ENCODE measurements at regions not wholly inside any gene's neighbourhood (a gene's known extent, or its start where the extent isn't known, plus 50 kb on each side); places are given as distances from the start of the nearest gene placed in this dataset.
A peak's percentile ranks its signal among the peaks of the same experiment; 100 is the strongest.

DNA sequence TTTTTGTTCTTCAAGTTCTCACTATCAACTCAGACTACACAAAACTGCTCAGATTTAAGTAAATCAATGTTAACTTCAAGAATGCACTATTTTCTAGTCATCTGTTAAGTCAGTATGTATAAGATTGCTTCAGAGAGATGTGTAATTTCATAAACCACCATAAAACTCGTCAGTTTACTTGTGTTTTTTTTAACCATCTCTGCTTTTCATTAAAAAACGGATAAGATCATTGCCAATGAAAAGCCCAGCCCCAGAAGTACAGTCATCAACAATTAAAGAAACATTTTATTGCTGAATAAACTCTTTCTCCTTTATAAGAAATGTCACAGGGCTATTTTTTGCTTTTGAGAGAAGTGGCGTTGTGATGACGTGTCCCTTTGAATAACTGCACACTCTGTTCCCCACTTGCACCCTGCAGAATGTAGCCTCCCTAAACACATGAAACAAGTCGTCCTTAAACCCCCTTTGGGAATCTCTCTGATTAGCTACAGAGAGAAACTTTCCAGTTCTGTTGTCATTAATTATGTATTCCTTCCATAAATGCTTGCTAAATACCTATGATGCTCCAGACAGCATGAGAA lies 202.7 kb upstream of the FOXD3 start:
- Mint-ChIP-seq H3K27me3 (peaks cover 3% of the 10 kb centered on the region), H3K9me3 (ENCODE audit: insufficient read depth) (no peaks in the 10 kb centered on the region), H3K27ac (no peak overlapping the region), H3K4me3 (no peak overlapping the region), H3K4me1 (no peaks in the 10 kb centered on the region)
- intact Hi-C loops (cut with micrococcal nuclease): no loop called here
- POLR2A ChIA-PET: no interaction called here
- TF ChIP-seq EZH2 (IDR thresholded peaks at IDR 0.05; ENCODE audit: borderline replicate concordance, insufficient read depth, low read depth, low read length, poor library complexity, severe bottlenecking): no peak
- TF ChIP-seq, protein P1, sequence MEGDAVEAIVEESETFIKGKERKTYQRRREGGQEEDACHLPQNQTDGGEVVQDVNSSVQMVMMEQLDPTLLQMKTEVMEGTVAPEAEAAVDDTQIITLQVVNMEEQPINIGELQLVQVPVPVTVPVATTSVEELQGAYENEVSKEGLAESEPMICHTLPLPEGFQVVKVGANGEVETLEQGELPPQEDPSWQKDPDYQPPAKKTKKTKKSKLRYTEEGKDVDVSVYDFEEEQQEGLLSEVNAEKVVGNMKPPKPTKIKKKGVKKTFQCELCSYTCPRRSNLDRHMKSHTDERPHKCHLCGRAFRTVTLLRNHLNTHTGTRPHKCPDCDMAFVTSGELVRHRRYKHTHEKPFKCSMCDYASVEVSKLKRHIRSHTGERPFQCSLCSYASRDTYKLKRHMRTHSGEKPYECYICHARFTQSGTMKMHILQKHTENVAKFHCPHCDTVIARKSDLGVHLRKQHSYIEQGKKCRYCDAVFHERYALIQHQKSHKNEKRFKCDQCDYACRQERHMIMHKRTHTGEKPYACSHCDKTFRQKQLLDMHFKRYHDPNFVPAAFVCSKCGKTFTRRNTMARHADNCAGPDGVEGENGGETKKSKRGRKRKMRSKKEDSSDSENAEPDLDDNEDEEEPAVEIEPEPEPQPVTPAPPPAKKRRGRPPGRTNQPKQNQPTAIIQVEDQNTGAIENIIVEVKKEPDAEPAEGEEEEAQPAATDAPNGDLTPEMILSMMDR (IDR thresholded peaks at IDR 0.05): no peak
- Histone ChIP-seq H3K4me1 (ENCODE audit: control insufficient read depth in 2 of 2, insufficient read depth in 2 of 2, low read length in 2 of 2) (no peaks in the 10 kb centered on the region), H3K4me2 (replicated peaks; ENCODE audit: low read depth, low read length, poor library complexity, severe bottlenecking) (no peak overlapping the region), H3K79me2 (ENCODE audit: control insufficient read depth, insufficient read depth, low read length) (no peaks in the 10 kb centered on the region), H3K4me3 (ENCODE audit: control extremely low read depth in 1 of 5, extremely low read depth in 1 of 5, insufficient read depth in 1 of 5, low read depth in 2 of 5, low read length in 4 of 5) (no peak overlapping the region), H3K9me3 (ENCODE audit: control extremely low read depth in 1 of 3, control insufficient read depth in 2 of 3, insufficient read depth in 1 of 3, low read length in 2 of 3) (no peaks in the 10 kb centered on the region), H3K27ac (ENCODE audit: low read length in 2 of 2) (no peak overlapping the region), H4K20me1 (ENCODE audit: control insufficient read depth, insufficient read depth, low read length, poor library complexity, severe bottlenecking) (no peaks in the 10 kb centered on the region), H3K36me3 (replicated peaks in 1 of 2; ENCODE audit: control extremely low read depth in 1 of 2, control insufficient read depth in 1 of 2, extremely low read depth in 1 of 2, insufficient read depth in 2 of 2, low read length in 1 of 2) (no peaks in the 10 kb centered on the region), H3K27me3 (replicated peaks in 1 of 4; ENCODE audit: control extremely low read depth in 1 of 4, control insufficient read depth in 3 of 4, insufficient read depth in 4 of 4, low read length in 3 of 4) (no peaks in the 10 kb centered on the region), H2AFZ (ENCODE audit: insufficient read depth, low read depth, low read length, poor library complexity, severe bottlenecking) (no peak overlapping the region), H3K9ac (ENCODE audit: low read length) (no peak overlapping the region)
- CTCF ChIA-PET: no interaction called here
- no peak for ATAC-seq (ENCODE audit: low read depth)
- WGBS (ENCODE audit: insufficient coverage): no CpG with 5 or more reads among the region's 5 CpGs
- DNase-seq: no peak

DNA sequence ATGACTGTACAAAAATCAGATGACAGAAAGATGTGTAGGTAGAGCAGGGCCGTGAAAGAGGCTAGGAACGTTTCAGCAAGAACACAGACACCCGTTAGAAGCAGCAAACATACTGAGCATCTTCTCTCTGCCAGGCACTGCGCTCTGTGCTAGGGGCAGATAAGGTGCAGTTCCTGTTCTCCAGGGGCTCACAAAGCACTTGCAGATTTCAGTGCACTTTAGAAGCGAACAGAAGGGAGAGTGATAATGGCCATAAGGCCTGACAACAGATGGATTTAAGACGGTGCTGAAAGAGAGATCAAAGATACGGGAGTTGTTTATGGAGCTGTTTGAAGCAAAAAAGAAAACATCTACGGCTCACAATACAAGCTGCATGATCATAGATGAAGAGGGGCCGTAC lies 200.3 kb upstream of the FOXD3 start:
- H3K79me2 ChIP-seq (ENCODE audit: control insufficient read depth, insufficient read depth, low read length): no peaks in the 10 kb centered on the region
- 24% methylated on average over 5 of the region's 9 CpGs for WGBS (ENCODE audit: insufficient coverage)
- POLR2A ChIA-PET: no interaction called here
- no peak overlapping the region for H3K4me3 Mint-ChIP-seq
- H2AFZ ChIP-seq (ENCODE audit: insufficient read depth, low read depth, low read length, poor library complexity, severe bottlenecking): no peak overlapping the region
- H3K27ac ChIP-seq (ENCODE audit: low read length in 2 of 2): no peak overlapping the region
- peak; percentile 1 for DNase-seq
- TF ChIP-seq, protein P1 (IDR thresholded peaks at IDR 0.05): no peak
- TF ChIP-seq EZH2 (IDR thresholded peaks at IDR 0.05; ENCODE audit: borderline replicate concordance, insufficient read depth, low read depth, low read length, poor library complexity, severe bottlenecking): no peak
- H3K9ac ChIP-seq (ENCODE audit: low read length): no peak overlapping the region
- H3K4me3 ChIP-seq (ENCODE audit: control extremely low read depth in 1 of 5, extremely low read depth in 1 of 5, insufficient read depth in 1 of 5, low read depth in 2 of 5, low read length in 4 of 5): no peak overlapping the region
- H4K20me1 ChIP-seq (ENCODE audit: control insufficient read depth, insufficient read depth, low read length, poor library complexity, severe bottlenecking): no peaks in the 10 kb centered on the region
- H3K4me1 Mint-ChIP-seq: no peaks in the 10 kb centered on the region
- peaks cover 7% of the 10 kb centered on the region for H3K27me3 Mint-ChIP-seq
- H3K36me3 ChIP-seq (replicated peaks in 1 of 2; ENCODE audit: control extremely low read depth in 1 of 2, control insufficient read depth in 1 of 2, extremely low read depth in 1 of 2, insufficient read depth in 2 of 2, low read length in 1 of 2): no peaks in the 10 kb centered on the region
- intact Hi-C loops (cut with micrococcal nuclease): no loop called here
- H3K4me1 ChIP-seq (ENCODE audit: control insufficient read depth in 2 of 2, insufficient read depth in 2 of 2, low read length in 2 of 2): no peaks in the 10 kb centered on the region
- CTCF ChIA-PET: no interaction called here
- no peaks in the 10 kb centered on the region for H3K27me3 ChIP-seq (replicated peaks in 1 of 4; ENCODE audit: control extremely low read depth in 1 of 4, control insufficient read depth in 3 of 4, insufficient read depth in 4 of 4, low read length in 3 of 4)
- no peak for ATAC-seq (ENCODE audit: low read depth)
- no peaks in the 10 kb centered on the region for H3K9me3 Mint-ChIP-seq (ENCODE audit: insufficient read depth)
- no peak overlapping the region for H3K27ac Mint-ChIP-seq
- H3K4me2 ChIP-seq (replicated peaks; ENCODE audit: low read depth, low read length, poor library complexity, severe bottlenecking): no peak overlapping the region
- no peaks in the 10 kb centered on the region for H3K9me3 ChIP-seq (ENCODE audit: control extremely low read depth in 1 of 3, control insufficient read depth in 2 of 3, insufficient read depth in 1 of 3, low read length in 2 of 3)

Data from B cell (primary cell).